Lung (tissue), 11 donors: ENCODE measurements at regions not wholly inside any gene's neighbourhood (a gene's known extent, or its start where the extent isn't known, plus 50 kb on each side); places are given as distances from the start of the nearest gene placed in this dataset.

Source experiments
- ATAC-seq: fragments of 200-7000 bp; cut with Tn5 transposase; one replicate; pipeline ENCODE4 v1.9.1; 2020; ENCODE audit warnings: moderate number of reproducible peaks; ENCODE audit not compliant: insufficient read depth, low FRiP score
- DNase-seq, 3 donors: peaks; one replicate each; pipeline ENCODE4 v3.0.0-alpha.2; 2013 to 2017
- H3K27ac ChIP-seq, 2 donors: one replicate each; pipeline ENCODE4 v1.5.1; 2013; ENCODE audit warnings: mild to moderate bottlenecking in 2 of 2, moderate library complexity in 2 of 2, control low read depth in 1 of 2, inconsistent platforms in 1 of 2, low read depth in 1 of 2, low read length in 1 of 2
- H3K27me3 ChIP-seq, 3 donors: one replicate each; pipeline ENCODE4 v1.5.1; 2013; ENCODE audit warnings: low read length in 2 of 3; ENCODE audit not compliant: control insufficient read depth in 3 of 3, insufficient read depth in 3 of 3
- H3K36me3 ChIP-seq, 4 donors: one replicate each; pipeline ENCODE4 v1.5.1; 2013; ENCODE audit warnings: low read length in 4 of 4, mild to moderate bottlenecking in 1 of 4, moderate library complexity in 1 of 4; ENCODE audit not compliant: control insufficient read depth in 4 of 4, insufficient read depth in 4 of 4
- H3K4me1 ChIP-seq, 5 donors: one replicate each; pipeline ENCODE4 v1.5.1; 2013; ENCODE audit warnings: low read length in 5 of 5, mild to moderate bottlenecking in 2 of 5, moderate library complexity in 1 of 5; ENCODE audit not compliant: control insufficient read depth in 5 of 5, insufficient read depth in 5 of 5
- H3K4me3 ChIP-seq: one replicate; pipeline ENCODE4 v1.5.1; 2013; ENCODE audit warnings: mild to moderate bottlenecking, control low read depth, moderate library complexity
- H3K9ac ChIP-seq, 2 donors: one replicate each; pipeline ENCODE4 v1.5.1; 2013; ENCODE audit warnings: low read length in 2 of 2, control low read depth in 1 of 2; ENCODE audit not compliant: insufficient read depth in 1 of 2
- H3K9me3 ChIP-seq, 4 donors: one replicate each; pipeline ENCODE4 v1.5.1; 2013; ENCODE audit warnings: low read length in 3 of 4, mild to moderate bottlenecking in 1 of 4, moderate library complexity in 1 of 4; ENCODE audit not compliant: control insufficient read depth in 4 of 4, insufficient read depth in 3 of 4
- WGBS, 2 donors: extraction: QIAGEN DNeasy Blood & Tissue Kit; methylation state at CpG; one replicate each; pipeline ENCODE4 v1.1.7; 2013; 5-methylcytosine and 5-hydroxymethylcytosine counted together
- TF ChIP-seq, protein P1 (sequence below): IDR thresholded peaks from 2 replicates; pipeline ENCODE4 v1.5.1; 2012; ENCODE audit warnings: mild to moderate bottlenecking; ENCODE audit errors: control extremely low read depth, extremely low read depth
- donor health status: control.
- donor health status: control.
- donor health status: Bipolar disorder and iron deficiency.
- donor health status: healthy.
- donor health status: DM: yes; HTN: yes; CAD: no.

DNA sequence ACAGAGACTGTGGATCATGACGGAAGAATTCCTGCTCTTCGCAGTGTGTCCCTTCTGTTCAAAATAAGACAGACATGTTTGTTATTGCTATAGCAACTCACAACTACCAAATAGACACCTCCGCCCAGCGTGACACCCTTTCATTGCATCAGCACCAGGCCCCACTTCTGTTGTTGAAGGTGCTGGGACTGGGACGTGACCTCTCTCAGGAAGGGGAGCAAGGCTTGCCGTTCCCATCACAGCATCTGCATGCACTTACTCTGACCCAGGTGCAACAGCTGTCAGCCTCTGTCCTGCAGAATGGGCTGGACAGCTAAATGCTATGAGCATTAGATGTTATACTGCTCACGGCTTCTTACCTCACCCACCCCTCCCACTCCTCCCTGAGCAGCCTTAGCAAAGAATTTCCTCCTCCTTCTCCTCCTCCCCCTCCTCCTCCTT lies 94.1 kb downstream of the DACT2 start:
- DNase-seq (peak in 2 of 3 donors; percentile 13 to 69), ATAC-seq (no peak)
- Histone ChIP-seq H3K9ac (no peak overlapping the region), H3K27me3 (no peaks in the 10 kb centered on the region), H3K9me3 (no peaks in the 10 kb centered on the region), H3K36me3 (no peaks in the 10 kb centered on the region), H3K4me3 (no peak overlapping the region), H3K27ac (no peak overlapping the region), H3K4me1 (peaks cover 0 to 21% (median 6%) of the 10 kb centered on the region in 5 donors)
- 53 to 59% methylated on average over 7 of the region's 7 CpGs for WGBS, 2 donors
- TF ChIP-seq, protein P1, sequence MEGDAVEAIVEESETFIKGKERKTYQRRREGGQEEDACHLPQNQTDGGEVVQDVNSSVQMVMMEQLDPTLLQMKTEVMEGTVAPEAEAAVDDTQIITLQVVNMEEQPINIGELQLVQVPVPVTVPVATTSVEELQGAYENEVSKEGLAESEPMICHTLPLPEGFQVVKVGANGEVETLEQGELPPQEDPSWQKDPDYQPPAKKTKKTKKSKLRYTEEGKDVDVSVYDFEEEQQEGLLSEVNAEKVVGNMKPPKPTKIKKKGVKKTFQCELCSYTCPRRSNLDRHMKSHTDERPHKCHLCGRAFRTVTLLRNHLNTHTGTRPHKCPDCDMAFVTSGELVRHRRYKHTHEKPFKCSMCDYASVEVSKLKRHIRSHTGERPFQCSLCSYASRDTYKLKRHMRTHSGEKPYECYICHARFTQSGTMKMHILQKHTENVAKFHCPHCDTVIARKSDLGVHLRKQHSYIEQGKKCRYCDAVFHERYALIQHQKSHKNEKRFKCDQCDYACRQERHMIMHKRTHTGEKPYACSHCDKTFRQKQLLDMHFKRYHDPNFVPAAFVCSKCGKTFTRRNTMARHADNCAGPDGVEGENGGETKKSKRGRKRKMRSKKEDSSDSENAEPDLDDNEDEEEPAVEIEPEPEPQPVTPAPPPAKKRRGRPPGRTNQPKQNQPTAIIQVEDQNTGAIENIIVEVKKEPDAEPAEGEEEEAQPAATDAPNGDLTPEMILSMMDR = no peak

DNA sequence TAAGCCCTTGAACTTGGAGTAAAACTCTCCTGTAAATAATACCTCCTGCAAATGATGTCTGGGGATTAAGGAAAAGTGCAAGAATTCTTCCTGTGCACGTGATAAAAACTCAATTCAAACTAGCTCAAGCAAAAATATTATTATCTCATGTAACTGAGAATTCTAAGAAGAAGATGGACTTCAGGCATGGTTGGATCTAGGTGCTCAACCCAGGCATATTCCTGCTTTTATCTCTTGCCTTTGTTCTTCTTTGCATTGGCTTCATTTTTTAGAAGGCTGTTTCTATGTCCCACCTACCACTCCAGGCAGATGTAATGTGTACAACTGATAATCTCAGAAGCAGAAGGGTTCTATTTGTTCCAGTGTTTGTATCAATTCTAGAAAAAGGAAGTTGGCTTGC lies 95.8 kb downstream of the DACT2 start:
- DNase-seq (no peak), ATAC-seq (no peak)
- Histone ChIP-seq H3K27ac (no peak overlapping the region), H3K4me3 (no peak overlapping the region), H3K27me3 (no peaks in the 10 kb centered on the region), H3K9ac (no peak overlapping the region), H3K4me1 (peaks cover 0 to 21% (median 6%) of the 10 kb centered on the region in 5 donors), H3K9me3 (no peaks in the 10 kb centered on the region), H3K36me3 (no peaks in the 10 kb centered on the region)
- 72 to 80% methylated on average over 1 of the region's 1 CpG for WGBS, 2 donors
- TF ChIP-seq, protein P1 = no peak

DNA sequence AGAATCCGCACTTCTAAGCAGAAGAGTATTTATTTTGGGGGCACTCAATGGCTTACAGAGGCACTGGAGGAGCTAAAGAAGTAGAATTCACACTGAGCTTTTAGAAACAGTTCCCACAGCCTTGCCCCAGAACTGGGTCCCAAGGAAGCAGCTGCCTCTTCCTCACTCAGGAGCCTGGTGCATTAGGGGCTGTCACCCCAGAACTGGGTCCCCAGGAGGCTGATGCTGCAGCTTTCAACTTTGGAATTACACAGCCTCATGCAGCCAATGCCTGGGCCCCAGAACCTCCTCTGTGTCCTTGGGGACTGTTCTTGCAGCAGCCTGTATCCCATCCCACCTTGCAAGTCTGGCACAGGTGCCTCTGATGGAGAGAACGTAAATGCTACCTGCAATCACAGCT lies 96.4 kb downstream of the DACT2 start:
- Histone ChIP-seq H3K9ac (no peak overlapping the region), H3K27ac (no peak overlapping the region), H3K4me3 (no peak overlapping the region), H3K27me3 (no peaks in the 10 kb centered on the region), H3K36me3 (no peaks in the 10 kb centered on the region), H3K4me1 (peaks cover 0 to 21% (median 6%) of the 10 kb centered on the region in 5 donors), H3K9me3 (no peaks in the 10 kb centered on the region)
- 94 to 95% methylated on average over 2 of the region's 2 CpGs for WGBS, 2 donors
- TF ChIP-seq, protein P1 = no peak
- ATAC-seq (no peak), DNase-seq (peak in 1 of 3 donors; percentile 3)
